Osteoblast (primary cell): ENCODE measurements at regions not wholly inside any gene's neighbourhood (a gene's known extent, or its start where the extent isn't known, plus 50 kb on each side); places are given as distances from the start of the nearest gene placed in this dataset.

ENCODE experiments used
- DNase-seq: peaks from one replicate; pipeline ENCODE4 v3.0.0; 2011; ENCODE audit warnings: low spot score, mixed read lengths; ENCODE audit not compliant: insufficient read length; ENCODE audit errors: missing footprints
- H2AFZ ChIP-seq: 2 replicates; pipeline ENCODE4 v1.6.0; 2011; ENCODE audit warnings: mild to moderate bottlenecking, low read length
- H3K27ac ChIP-seq: 2 replicates; pipeline ENCODE4 v1.5.1; 2011; ENCODE audit warnings: mild to moderate bottlenecking, low read depth, low read length, moderate library complexity
- H3K27me3 ChIP-seq: 2 replicates; pipeline ENCODE4 v1.6.0; 2012; ENCODE audit warnings: mild to moderate bottlenecking, control low read depth, inconsistent platforms, low read length, moderate library complexity; ENCODE audit not compliant: insufficient read depth
- H3K36me3 ChIP-seq: 2 replicates; pipeline ENCODE4 v1.5.1; 2011; ENCODE audit warnings: mild to moderate bottlenecking, low read length, control low read depth, moderate library complexity; ENCODE audit not compliant: insufficient read depth
- H3K4me1 ChIP-seq: 2 replicates; pipeline ENCODE4 v1.5.1; 2011; ENCODE audit warnings: mild to moderate bottlenecking, low read length, control low read depth, moderate library complexity; ENCODE audit not compliant: insufficient read depth
- H3K4me2 ChIP-seq: 2 replicates; pipeline ENCODE4 v1.6.0; 2011; ENCODE audit warnings: mild to moderate bottlenecking, low read length; ENCODE audit not compliant: insufficient read depth
- H3K4me3 ChIP-seq: fragments of 200-600 bp; sonication (generic); 3 replicates; pipeline ENCODE4 v1.5.1; 2012; ENCODE audit warnings: mild to moderate bottlenecking, low read length, inconsistent platforms; ENCODE audit not compliant: insufficient read depth
- H3K79me2 ChIP-seq: 2 replicates; pipeline ENCODE4 v1.6.0; 2012; ENCODE audit warnings: mild to moderate bottlenecking, low read length, control low read depth, inconsistent platforms; ENCODE audit not compliant: insufficient read depth
- H3K9me3 ChIP-seq: 2 replicates; pipeline ENCODE4 v1.5.1; 2011; ENCODE audit warnings: low read depth, low read length, control low read depth
- H4K20me1 ChIP-seq: 2 replicates; pipeline ENCODE4 v1.6.0; 2012; ENCODE audit warnings: mild to moderate bottlenecking, low read length, control low read depth; ENCODE audit not compliant: insufficient read depth
- CTCF ChIP-seq: IDR thresholded peaks from 2 replicates; pipeline ENCODE4 v1.5.1; 2011; ENCODE audit warnings: mild to moderate bottlenecking, low read depth, low read length, moderate library complexity; ENCODE audit errors: extremely low read depth

DNA sequence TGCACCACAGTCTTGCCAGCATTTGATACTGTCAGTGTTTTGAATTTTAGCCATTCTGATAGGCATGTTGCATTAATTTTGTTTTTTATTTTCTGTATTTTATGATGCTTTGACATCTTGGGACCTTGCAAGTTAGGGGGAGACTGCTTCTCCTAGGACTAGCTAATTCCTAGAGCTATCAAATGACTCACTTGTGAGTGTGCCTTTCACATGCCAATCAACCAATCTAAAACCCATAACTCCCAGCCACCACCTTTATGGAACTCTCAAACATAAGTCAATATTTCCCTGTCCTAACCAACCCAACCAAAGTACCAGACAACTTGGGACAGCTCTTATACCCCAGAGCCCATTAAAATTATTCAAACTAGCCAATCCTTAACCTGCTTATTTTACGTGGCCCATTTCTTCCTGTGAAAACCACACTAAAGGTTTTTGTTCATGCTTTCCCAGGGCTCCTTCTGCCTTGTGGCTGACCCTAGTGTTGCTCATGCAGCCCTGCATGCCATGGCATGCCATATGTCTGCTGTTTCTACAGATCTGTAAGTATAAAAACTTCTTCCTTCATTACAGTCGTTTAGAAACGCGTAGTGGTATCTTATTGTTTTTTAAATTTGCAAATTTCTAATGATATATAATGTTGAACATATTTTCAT, 230.1 kb downstream of the GPD2 start:
- no peaks in the 10 kb centered on the region for H3K79me2 ChIP-seq
- no peak for TF ChIP-seq CTCF
- no peaks in the 10 kb centered on the region for H3K27me3 ChIP-seq
- no peaks in the 10 kb centered on the region for H3K4me1 ChIP-seq
- no peak for DNase-seq
- no peak overlapping the region for H3K27ac ChIP-seq
- H3K9me3 ChIP-seq = no peaks in the 10 kb centered on the region
- no peaks in the 10 kb centered on the region for H3K36me3 ChIP-seq
- H2AFZ ChIP-seq = no peak overlapping the region
- H3K4me2 ChIP-seq = no peak overlapping the region
- H3K4me3 ChIP-seq = no peak overlapping the region
- H4K20me1 ChIP-seq = no peaks in the 10 kb centered on the region

GRCh38 chr2:156670104-156670503, 233.9 kb downstream of the GPD2 start:
- no peak overlapping the region for H2AFZ ChIP-seq
- no peak for TF ChIP-seq CTCF
- no peaks in the 10 kb centered on the region for H3K9me3 ChIP-seq
- no peak overlapping the region for H3K4me3 ChIP-seq
- H3K27ac ChIP-seq = no peak overlapping the region
- H3K4me2 ChIP-seq = no peak overlapping the region
- no peaks in the 10 kb centered on the region for H3K36me3 ChIP-seq
- H4K20me1 ChIP-seq = no peaks in the 10 kb centered on the region
- no peak for DNase-seq
- no peaks in the 10 kb centered on the region for H3K4me1 ChIP-seq
- no peaks in the 10 kb centered on the region for H3K79me2 ChIP-seq
- no peaks in the 10 kb centered on the region for H3K27me3 ChIP-seq

GRCh38 chr2:156671706-156672361, 235.7 kb downstream of the GPD2 start:
- no peak overlapping the region for H3K4me2 ChIP-seq
- H3K4me1 ChIP-seq = no peaks in the 10 kb centered on the region
- no peak overlapping the region for H3K27ac ChIP-seq
- H3K4me3 ChIP-seq = no peak overlapping the region
- H3K79me2 ChIP-seq = no peaks in the 10 kb centered on the region
- no peak for DNase-seq
- H3K9me3 ChIP-seq = no peaks in the 10 kb centered on the region
- no peaks in the 10 kb centered on the region for H3K27me3 ChIP-seq
- H2AFZ ChIP-seq = no peak overlapping the region
- H3K36me3 ChIP-seq = no peaks in the 10 kb centered on the region
- TF ChIP-seq CTCF = no peak
- no peaks in the 10 kb centered on the region for H4K20me1 ChIP-seq

- H3K27me3 ChIP-seq = no peaks in the 10 kb centered on the region
- H3K4me3 ChIP-seq = no peak overlapping the region
- DNase-seq = no peak
Observed at GRCh38 chr2:156672556-156673332, 236.6 kb downstream of the GPD2 start.

More at GRCh38 chr2:156672556-156673332, 236.6 kb downstream of the GPD2 start:
- Histone ChIP-seq H3K27ac (no peak overlapping the region), H3K79me2 (no peaks in the 10 kb centered on the region), H3K4me1 (no peaks in the 10 kb centered on the region), H2AFZ (no peak overlapping the region), H4K20me1 (no peaks in the 10 kb centered on the region), H3K4me2 (no peak overlapping the region), H3K36me3 (no peaks in the 10 kb centered on the region), H3K9me3 (no peaks in the 10 kb centered on the region)
- TF ChIP-seq CTCF = no peak
